Natural killer cell (primary cell): ENCODE measurements at regions not wholly inside any gene's neighbourhood (a gene's known extent, or its start where the extent isn't known, plus 50 kb on each side); places are given as distances from the start of the nearest gene placed in this dataset.

Experiments used
- ATAC-seq, 3 donors: fragments of 150-1000 bp in 2 of 3; fragments of 200-7000 bp in 1 of 3; cut with Tn5 transposase; 1 replicate in 1 of 3; 2 replicates in 2 of 3; pipeline ENCODE4 v1.10.0; 2021; ENCODE audit warnings: mild to moderate bottlenecking in 2 of 3, moderate library complexity in 2 of 3
- DNase-seq, 2 donors: peaks; one replicate each; pipeline versions ENCODE4 v3.0.0 to v3.0.0-alpha.2; 2013 to 2021; ENCODE audit warnings: mixed read lengths in 1 of 2
- H3K27ac ChIP-seq: one replicate; pipeline ENCODE4 v1.5.1; 2013; ENCODE audit warnings: mild to moderate bottlenecking, low read length
- H3K27me3 ChIP-seq: one replicate; pipeline ENCODE4 v1.6.1; 2013; ENCODE audit warnings: low read length; ENCODE audit not compliant: control insufficient read depth, insufficient read depth
- H3K36me3 ChIP-seq: one replicate; pipeline ENCODE4 v1.6.1; 2013; ENCODE audit warnings: low read length; ENCODE audit not compliant: control insufficient read depth, insufficient read depth
- H3K4me1 ChIP-seq: one replicate; pipeline ENCODE4 v1.6.1; 2013; ENCODE audit warnings: low read length; ENCODE audit not compliant: control insufficient read depth, insufficient read depth
- H3K4me3 ChIP-seq: one replicate; pipeline ENCODE4 v1.5.1; 2013; ENCODE audit warnings: low read length
- H3K9me3 ChIP-seq: one replicate; pipeline ENCODE4 v1.6.1; 2013; ENCODE audit warnings: low read length; ENCODE audit not compliant: control insufficient read depth, insufficient read depth
- H3K27ac Mint-ChIP-seq, 2 donors: one replicate each; pipeline ENCODE4 v1.8.0; 2022; ENCODE audit warnings: mild to moderate bottlenecking in 2 of 2, mixed read lengths in 2 of 2, moderate library complexity in 1 of 2
- H3K27me3 Mint-ChIP-seq, 2 donors: one replicate each; pipeline ENCODE4 v1.8.0; 2022; ENCODE audit warnings: low read depth in 2 of 2, mixed read lengths in 2 of 2
- H3K36me3 Mint-ChIP-seq: one replicate; pipeline ENCODE4 v1.8.0; 2022; ENCODE audit warnings: mixed read lengths
- H3K4me1 Mint-ChIP-seq, 2 donors: one replicate each; pipeline ENCODE4 v1.8.0; 2022; ENCODE audit warnings: mixed read lengths in 2 of 2
- H3K4me3 Mint-ChIP-seq: one replicate; pipeline ENCODE4 v1.8.0; 2022; ENCODE audit warnings: mild to moderate bottlenecking, moderate library complexity, mixed read lengths
- H3K9me3 Mint-ChIP-seq, 2 donors: one replicate each; pipeline ENCODE4 v1.8.0; 2022; ENCODE audit warnings: mixed read lengths in 2 of 2
- CTCF ChIP-seq: fragments of 200-600 bp; IDR thresholded peaks from one replicate; pipeline ENCODE4 v1.8.0; 2022; ENCODE audit warnings: antibody characterized with exemption
- WGBS: methylation state at CpG from one replicate; pipeline ENCODE4 v1.1.7; 2013; ENCODE audit warnings: missing lambda C conversion rate; ENCODE audit not compliant: insufficient coverage; 5-methylcytosine and 5-hydroxymethylcytosine counted together
- intact Hi-C: fragments of 100-400 bp; cut with micrococcal nuclease; formaldehyde crosslinking; loops from one replicate; pipeline ENCODE4 v1.14.2; 2022

- H3K27ac ChIP-seq, result no peak overlapping the region
- H3K36me3 Mint-ChIP-seq, result no peaks in the 10 kb centered on the region
- DNase-seq (no peak), ATAC-seq (no peak)
- H3K4me3 Mint-ChIP-seq, result no peak overlapping the region
- H3K36me3 ChIP-seq, result no peaks in the 10 kb centered on the region
- peaks cover 0 to 3% of the 10 kb centered on the region in 2 donors for H3K9me3 Mint-ChIP-seq
- TF ChIP-seq CTCF, result no peak
- 84% methylated on average over 1 of the region's 1 CpG for WGBS
- no peak overlapping the region for H3K27ac Mint-ChIP-seq
- no peaks in the 10 kb centered on the region for H3K27me3 ChIP-seq
- H3K9me3 ChIP-seq, result no peaks in the 10 kb centered on the region
- H3K27me3 Mint-ChIP-seq, result no peaks in the 10 kb centered on the region
- intact Hi-C loops, result no loop called here
- no peak overlapping the region for H3K4me3 ChIP-seq
- no peaks in the 10 kb centered on the region for H3K4me1 ChIP-seq
- peaks cover 0 to 4% of the 10 kb centered on the region in 2 donors for H3K4me1 Mint-ChIP-seq
Measured at GRCh38 chr1:87766737-87767136, 438.1 kb downstream of the LMO4 start.

- Histone ChIP-seq H3K27ac (no peak overlapping the region), H3K4me1 (no peaks in the 10 kb centered on the region), H3K27me3 (no peaks in the 10 kb centered on the region), H3K4me3 (no peak overlapping the region), H3K9me3 (no peaks in the 10 kb centered on the region), H3K36me3 (no peaks in the 10 kb centered on the region)
- no peak for TF ChIP-seq CTCF
- intact Hi-C loops, result no loop called here
- WGBS, result 96% methylated on average over 2 of the region's 3 CpGs
- ATAC-seq (no peak), DNase-seq (no peak)
- peaks cover under 1 to 4% of the 10 kb centered on the region in 2 donors for H3K27me3 Mint-ChIP-seq
- no peaks in the 10 kb centered on the region for H3K4me1 Mint-ChIP-seq
- H3K27ac Mint-ChIP-seq, result no peak overlapping the region
- no peaks in the 10 kb centered on the region for H3K9me3 Mint-ChIP-seq
- no peaks in the 10 kb centered on the region for H3K36me3 Mint-ChIP-seq
- no peak overlapping the region for H3K4me3 Mint-ChIP-seq
Measured at GRCh38 chr1:87778896-87779295, 450.2 kb downstream of the LMO4 start.

- H3K4me3 ChIP-seq, result no peak overlapping the region
- H3K9me3 ChIP-seq, result no peaks in the 10 kb centered on the region
- H3K27ac ChIP-seq, result no peak overlapping the region
- no peak overlapping the region for H3K27ac Mint-ChIP-seq
- H3K4me1 Mint-ChIP-seq, result no peaks in the 10 kb centered on the region
- no peaks in the 10 kb centered on the region for H3K27me3 ChIP-seq
- 100% methylated on average over 1 of the region's 1 CpG for WGBS
- no peak for ATAC-seq
- H3K27me3 Mint-ChIP-seq, result peaks cover 0 to 3% of the 10 kb centered on the region in 2 donors
- intact Hi-C loops, result no loop called here
- TF ChIP-seq CTCF, result no peak
- H3K36me3 ChIP-seq, result no peaks in the 10 kb centered on the region
- H3K36me3 Mint-ChIP-seq, result no peaks in the 10 kb centered on the region
- H3K4me3 Mint-ChIP-seq, result no peak overlapping the region
- no peaks in the 10 kb centered on the region for H3K9me3 Mint-ChIP-seq
- no peak for DNase-seq
- H3K4me1 ChIP-seq, result no peaks in the 10 kb centered on the region
Measured at GRCh38 chr1:87781554-87781953, 452.9 kb downstream of the LMO4 start.

- intact Hi-C loops, result no loop called here
- H3K9me3 ChIP-seq, result no peaks in the 10 kb centered on the region
Measured at GRCh38 chr1:87783315-87783714, 454.6 kb downstream of the LMO4 start.

More at GRCh38 chr1:87783315-87783714, 454.6 kb downstream of the LMO4 start:
- Histone ChIP-seq H3K27me3 (no peaks in the 10 kb centered on the region), H3K4me1 (no peaks in the 10 kb centered on the region), H3K27ac (no peak overlapping the region), H3K36me3 (no peaks in the 10 kb centered on the region), H3K4me3 (no peak overlapping the region)
- TF ChIP-seq CTCF, result no peak
- no peaks in the 10 kb centered on the region for H3K36me3 Mint-ChIP-seq
- no peak overlapping the region for H3K4me3 Mint-ChIP-seq
- DNase-seq (no peak), ATAC-seq (no peak)
- H3K27me3 Mint-ChIP-seq, result peaks cover 0 to 3% of the 10 kb centered on the region in 2 donors
- H3K9me3 Mint-ChIP-seq, result no peaks in the 10 kb centered on the region
- 88% methylated on average over 2 of the region's 2 CpGs for WGBS
- H3K4me1 Mint-ChIP-seq, result no peaks in the 10 kb centered on the region
- H3K27ac Mint-ChIP-seq, result no peak overlapping the region
